Endodermal cell (in vitro differentiated cells): ENCODE measurements at regions not wholly inside any gene's neighbourhood (a gene's known extent, or its start where the extent isn't known, plus 50 kb on each side); places are given as distances from the start of the nearest gene placed in this dataset.

Experiments used
- DNase-seq: peaks from one replicate; pipeline ENCODE4 v3.0.0-alpha.2; 2017
- H3K27ac ChIP-seq: 2 replicates; pipeline ENCODE4 v1.5.1; 2013; ENCODE audit warnings: mild to moderate bottlenecking, low read depth, low read length, moderate library complexity
- H3K27me3 ChIP-seq: 2 replicates; pipeline ENCODE4 v1.6.1; 2013; ENCODE audit warnings: mild to moderate bottlenecking, low read length, moderate library complexity; ENCODE audit not compliant: insufficient read depth, control insufficient read depth, poor library complexity, severe bottlenecking
- H3K36me3 ChIP-seq: 2 replicates; pipeline ENCODE4 v1.7.0; 2013; ENCODE audit warnings: mild to moderate bottlenecking, low read length, moderate library complexity; ENCODE audit not compliant: control insufficient read depth, insufficient read depth
- H3K4me1 ChIP-seq: one replicate; pipeline ENCODE4 v1.7.0; 2013; ENCODE audit warnings: low read length; ENCODE audit not compliant: control insufficient read depth, insufficient read depth
- H3K4me3 ChIP-seq: 2 replicates; pipeline ENCODE4 v1.5.1; 2013; ENCODE audit warnings: mild to moderate bottlenecking, low read length, moderate library complexity
- H3K9ac ChIP-seq: 2 replicates; pipeline ENCODE4 v1.6.1; 2013; ENCODE audit warnings: mild to moderate bottlenecking, low read length, moderate library complexity; ENCODE audit not compliant: poor library complexity, severe bottlenecking; ENCODE audit errors: extremely low read depth
- H3K9me3 ChIP-seq: 2 replicates; pipeline ENCODE4 v1.6.1; 2013; ENCODE audit warnings: mild to moderate bottlenecking, low read length, moderate library complexity; ENCODE audit not compliant: control insufficient read depth
- H3K27ac Mint-ChIP-seq: 2 replicates; pipeline ENCODE4 v1.8.0; 2020; ENCODE audit warnings: mixed read lengths
- H3K27me3 Mint-ChIP-seq: 2 replicates; pipeline ENCODE4 v1.8.0; 2021; ENCODE audit warnings: mild to moderate bottlenecking, mixed read lengths; ENCODE audit not compliant: insufficient read depth
- H3K36me3 Mint-ChIP-seq: 2 replicates; pipeline ENCODE4 v1.8.0; 2020; ENCODE audit warnings: low read depth, mixed read lengths
- H3K4me1 Mint-ChIP-seq: 2 replicates; pipeline ENCODE4 v1.8.0; 2020; ENCODE audit warnings: mixed read lengths
- H3K4me3 Mint-ChIP-seq: 2 replicates; pipeline ENCODE4 v1.8.0; 2020; ENCODE audit warnings: mild to moderate bottlenecking, moderate library complexity, mixed read lengths
- H3K9me3 Mint-ChIP-seq: 2 replicates; pipeline ENCODE4 v1.8.0; 2020; ENCODE audit warnings: mild to moderate bottlenecking, mixed read lengths
- CTCF ChIP-seq: fragments of 200-600 bp; sonication (generic); conservative IDR thresholded peaks from 2 replicates; pipeline ENCODE4 v1.5.0; 2021; ENCODE audit warnings: antibody characterized with exemption, mild to moderate bottlenecking
- WGBS, 2 experiments: methylation state at CpG; one replicate each; pipeline versions ENCODE4 v1.1.5 to v1.1.7; 2013; ENCODE audit warnings: missing lambda C conversion rate in 2 of 2, mixed read lengths in 1 of 2; ENCODE audit not compliant: insufficient coverage in 1 of 2, insufficient read length in 1 of 2; 5-methylcytosine and 5-hydroxymethylcytosine counted together

- Histone ChIP-seq H3K9ac (no peak overlapping the region), H3K9me3 (no peaks in the 10 kb centered on the region), H3K4me3 (no peak overlapping the region), H3K4me1 (peaks cover 3% of the 10 kb centered on the region), H3K36me3 (no peaks in the 10 kb centered on the region), H3K27ac (no peak overlapping the region), H3K27me3 (no peaks in the 10 kb centered on the region)
- Mint-ChIP-seq H3K9me3 (no peaks in the 10 kb centered on the region), H3K4me1 (peaks cover 21% of the 10 kb centered on the region), H3K27me3 (peaks cover 22% of the 10 kb centered on the region), H3K36me3 (no peaks in the 10 kb centered on the region), H3K4me3 (no peak overlapping the region), H3K27ac (no peak overlapping the region)
- TF ChIP-seq CTCF, result no peak
- DNase-seq, result peak; percentile 57
- 69 to 74% methylated on average over 2 of the region's 3 CpGs for WGBS, 2 experiments
Observed at GRCh38 chr13:33380487-33381079, 95.0 kb upstream of the STARD13 start.

GRCh38 chr13:33381180-33381579 lies 95.6 kb upstream of the STARD13 start:
- Mint-ChIP-seq H3K9me3 (no peaks in the 10 kb centered on the region), H3K27ac (no peak overlapping the region), H3K27me3 (peaks cover 22% of the 10 kb centered on the region), H3K36me3 (no peaks in the 10 kb centered on the region), H3K4me3 (no peak overlapping the region), H3K4me1 (peaks cover 21% of the 10 kb centered on the region)
- no peaks in the 10 kb centered on the region for H3K9me3 ChIP-seq
- no peak for TF ChIP-seq CTCF
- no peaks in the 10 kb centered on the region for H3K27me3 ChIP-seq
- DNase-seq, result no peak
- no peaks in the 10 kb centered on the region for H3K36me3 ChIP-seq
- H3K4me3 ChIP-seq, result no peak overlapping the region
- no peak overlapping the region for H3K27ac ChIP-seq
- WGBS, 2 experiments, result 95 to 96% methylated on average over 3 to 5 of the region's 5 CpGs
- peaks cover 3% of the 10 kb centered on the region for H3K4me1 ChIP-seq
- H3K9ac ChIP-seq, result no peak overlapping the region

- no peaks in the 10 kb centered on the region for H3K36me3 ChIP-seq
- H3K4me1 Mint-ChIP-seq, result peaks cover 21% of the 10 kb centered on the region
- H3K27me3 Mint-ChIP-seq, result peaks cover 19% of the 10 kb centered on the region
- no peaks in the 10 kb centered on the region for H3K27me3 ChIP-seq
- TF ChIP-seq CTCF, result no peak
- no peak overlapping the region for H3K4me3 Mint-ChIP-seq
- H3K27ac ChIP-seq, result no peak overlapping the region
- H3K9me3 ChIP-seq, result no peaks in the 10 kb centered on the region
- no peaks in the 10 kb centered on the region for H3K36me3 Mint-ChIP-seq
- no peak for DNase-seq
- no peak overlapping the region for H3K27ac Mint-ChIP-seq
- WGBS, 2 experiments, result 94 to 95% methylated on average over 6 to 8 of the region's 8 CpGs
- H3K9ac ChIP-seq, result no peak overlapping the region
- no peaks in the 10 kb centered on the region for H3K9me3 Mint-ChIP-seq
- H3K4me1 ChIP-seq, result peaks cover 3% of the 10 kb centered on the region
- H3K4me3 ChIP-seq, result no peak overlapping the region
Observed at GRCh38 chr13:33381906-33382305, 96.4 kb upstream of the STARD13 start.
